ENCODE measurements at regions not wholly inside any gene's neighbourhood (a gene's known extent, or its start where the extent isn't known, plus 50 kb on each side); places are given as distances from the start of the nearest gene placed in this dataset.

- DNase-seq = no peak
- Histone ChIP-seq H3K4me3 (no peak overlapping the region), H3K36me3 (no peaks in the 10 kb centered on the region), H3K4me1 (no peaks in the 10 kb centered on the region), H3K27me3 (no peaks in the 10 kb centered on the region), H3K9ac (ENCODE audit: low read depth in 2 of 2, low read length in 2 of 2) (no peak overlapping the region), H3K27ac (no peak overlapping the region), H3K9me3 (no peaks in the 10 kb centered on the region)
- intact Hi-C loops (cut with DNase I) = no loop called here
- TF ChIP-seq CTCF (IDR thresholded peaks at IDR 0.05) = no peak
These were observed 186.1 kb downstream of the ENC1 start for GRCh38 chr5:74454263-74455030.

- no peak for DNase-seq
- Histone ChIP-seq H3K4me1 (no peaks in the 10 kb centered on the region), H3K36me3 (no peaks in the 10 kb centered on the region), H3K9ac (ENCODE audit: low read depth in 2 of 2, low read length in 2 of 2) (no peak overlapping the region), H3K27ac (no peak overlapping the region), H3K9me3 (no peaks in the 10 kb centered on the region), H3K27me3 (no peaks in the 10 kb centered on the region), H3K4me3 (no peak overlapping the region)
- intact Hi-C loops (cut with DNase I) = no loop called here
- TF ChIP-seq CTCF (IDR thresholded peaks at IDR 0.05) = no peak
These were observed 187.7 kb downstream of the ENC1 start for GRCh38 chr5:74452856-74453255.

GRCh38 chr5:74450095-74450494 lies 190.4 kb downstream of the ENC1 start:
- H3K36me3 ChIP-seq = no peaks in the 10 kb centered on the region
- TF ChIP-seq CTCF (IDR thresholded peaks at IDR 0.05) = no peak
- no peaks in the 10 kb centered on the region for H3K9me3 ChIP-seq
- no peaks in the 10 kb centered on the region for H3K27me3 ChIP-seq
- intact Hi-C loops (cut with DNase I) = no loop called here
- no peaks in the 10 kb centered on the region for H3K4me1 ChIP-seq
- no peak overlapping the region for H3K27ac ChIP-seq
- H3K9ac ChIP-seq (ENCODE audit: low read depth in 2 of 2, low read length in 2 of 2) = no peak overlapping the region
- no peak for DNase-seq
- no peak overlapping the region for H3K4me3 ChIP-seq

GRCh38 chr5:74446725-74447241 lies 193.7 kb downstream of the ENC1 start:
- intact Hi-C loops (cut with DNase I) = no loop called here
- Histone ChIP-seq H3K9ac (ENCODE audit: low read depth in 2 of 2, low read length in 2 of 2) (no peak overlapping the region), H3K27me3 (no peaks in the 10 kb centered on the region), H3K9me3 (no peaks in the 10 kb centered on the region), H3K4me3 (no peak overlapping the region), H3K36me3 (no peaks in the 10 kb centered on the region), H3K27ac (no peak overlapping the region), H3K4me1 (no peaks in the 10 kb centered on the region)
- TF ChIP-seq CTCF (IDR thresholded peaks at IDR 0.05) = no peak
- DNase-seq = no peak

- intact Hi-C loops (cut with DNase I) = no loop called here
- H3K27me3 ChIP-seq = no peaks in the 10 kb centered on the region
These were observed 198.1 kb downstream of the ENC1 start for GRCh38 chr5:74442466-74442865.

More at GRCh38 chr5:74442466-74442865, 198.1 kb downstream of the ENC1 start:
- H3K9ac ChIP-seq (ENCODE audit: low read depth in 2 of 2, low read length in 2 of 2) = no peak overlapping the region
- H3K4me3 ChIP-seq = no peak overlapping the region
- no peak for DNase-seq
- TF ChIP-seq CTCF (IDR thresholded peaks at IDR 0.05) = no peak
- H3K27ac ChIP-seq = no peak overlapping the region
- no peaks in the 10 kb centered on the region for H3K4me1 ChIP-seq
- no peaks in the 10 kb centered on the region for H3K36me3 ChIP-seq
- H3K9me3 ChIP-seq = no peaks in the 10 kb centered on the region

Data from colonic mucosa (tissue), 4 donors.